GM12878 (cell line): ENCODE measurements at regions not wholly inside any gene's neighbourhood (a gene's known extent, or its start where the extent isn't known, plus 50 kb on each side); places are given as distances from the start of the nearest gene placed in this dataset.

Experiments
- ATAC-seq: fragments of 200-7000 bp; cut with Tn5 transposase; 3 replicates; pipeline ENCODE4 v1.9.1; 2020; ENCODE audit warnings: mild to moderate bottlenecking, moderate library complexity
- BruUV-seq: library from RNA; stranded (reverse); fragments of 400-500 nt; replicated peaks from 2 replicates; lab custom pipeline; 2021; lab: Mats Ljungman, UMichigan
- CTCF ChIA-PET: fragments of 300-600 bp; sonication (Branson Sonifier 250); formaldehyde crosslinking; extraction: SDS; loops from one replicate; lab custom pipeline; 2021; ENCODE audit warnings: inconsistent platforms; lab: Yijun Ruan, JAX
- POLR2A ChIA-PET: fragments of 350-600 bp; formaldehyde crosslinking; extraction: SDS; loops from one replicate; lab custom pipeline; 2021; ENCODE audit warnings: inconsistent platforms; lab: Charles Lee
- RAD21 ChIA-PET: fragments of 300-600 bp; sonication (Branson Sonifier 250); formaldehyde crosslinking; loops from one replicate; lab custom pipeline; 2023; ENCODE audit warnings: antibody characterized with exemption; ENCODE audit not compliant: unreplicated experiment; lab: Charles Lee
- SMC1A ChIA-PET: fragments of 300-600 bp; sonication (Branson Sonifier 250); formaldehyde crosslinking; loops from one replicate; lab custom pipeline; 2023; ENCODE audit not compliant: unreplicated experiment, uncharacterized antibody; lab: Charles Lee
- DNase-seq: peaks from one replicate; pipeline ENCODE4 v3.0.0-alpha.2; 2011; ENCODE audit warnings: low read depth, low spot score
- FAIRE-seq: peaks from 3 replicates; lab custom pipeline; 2011; peaks lifted over from hg19 to GRCh38; lab: Jason Lieb, UNC
- H2AFZ ChIP-seq: 2 replicates; pipeline ENCODE4 v1.6.0; 2011; ENCODE audit warnings: low read depth, low read length, control low read depth; ENCODE audit not compliant: control insufficient read depth
- H3K27ac ChIP-seq: 2 replicates; pipeline ENCODE4 v1.5.1; 2011; ENCODE audit warnings: control low read depth; ENCODE audit not compliant: control insufficient read depth, insufficient read depth
- H3K27me3 ChIP-seq, 2 experiments: replicated peaks in 1 of 2; 2 replicates each; pipeline versions ENCODE4 v1.6.0 to v1.6.1; 2011; ENCODE audit warnings: low read length in 1 of 2; ENCODE audit not compliant: control insufficient read depth in 2 of 2, insufficient read depth in 2 of 2
- H3K36me3 ChIP-seq, 2 experiments: 2 replicates each; pipeline ENCODE4 v1.5.1; 2011; ENCODE audit warnings: low read length in 1 of 2; ENCODE audit not compliant: control insufficient read depth in 2 of 2, insufficient read depth in 2 of 2
- H3K4me1 ChIP-seq: 2 replicates; pipeline ENCODE4 v1.6.1; 2011; ENCODE audit warnings: mild to moderate bottlenecking, low read length, moderate library complexity, mixed read lengths; ENCODE audit not compliant: control insufficient read depth, insufficient read depth
- H3K4me2 ChIP-seq: 2 replicates; pipeline ENCODE4 v1.6.0; 2011; ENCODE audit warnings: control low read depth; ENCODE audit not compliant: control insufficient read depth, insufficient read depth
- H3K4me3 ChIP-seq: fragments of 200-600 bp; sonication (generic); 2 replicates; pipeline ENCODE4 v1.5.1; 2016
- H3K79me2 ChIP-seq: 2 replicates; pipeline ENCODE4 v1.6.0; 2011; ENCODE audit warnings: low read length; ENCODE audit not compliant: control insufficient read depth, insufficient read depth
- H3K9ac ChIP-seq: 2 replicates; pipeline ENCODE4 v1.8.0; 2011; ENCODE audit warnings: low read length, control low read depth, mixed read lengths; ENCODE audit not compliant: control insufficient read depth, insufficient read depth
- H3K9me3 ChIP-seq: replicated peaks from 3 replicates; pipeline ENCODE4 v1.5.1; 2011; ENCODE audit warnings: mild to moderate bottlenecking, low read length; ENCODE audit not compliant: control insufficient read depth, insufficient read depth
- H4K20me1 ChIP-seq: 2 replicates; pipeline ENCODE4 v1.6.0; 2011; ENCODE audit not compliant: control insufficient read depth, insufficient read depth
- BCL3 ChIP-seq: IDR thresholded peaks from 2 replicates; pipeline ENCODE4 v1.6.1; 2011; ENCODE audit warnings: borderline replicate concordance, low read depth, mild to moderate bottlenecking, moderate library complexity, low read length; ENCODE audit not compliant: insufficient read depth, poor library complexity, severe bottlenecking
- ESRRA ChIP-seq: IDR thresholded peaks from 2 replicates; pipeline ENCODE4 v1.6.1; 2012; ENCODE audit warnings: mild to moderate bottlenecking, low read length, improper control_type of control experiment
- GABPA ChIP-seq: IDR thresholded peaks from 2 replicates; pipeline ENCODE4 v1.6.1; 2014; ENCODE audit warnings: antibody characterized with exemption, low read depth, mild to moderate bottlenecking, inconsistent platforms
- HDGF ChIP-seq: fragments of 450-650 bp; IDR thresholded peaks from 2 replicates; pipeline ENCODE4 v1.6.1; 2016; ENCODE audit warnings: antibody characterized with exemption
- JUNB ChIP-seq: IDR thresholded peaks from 2 replicates; pipeline ENCODE4 v1.6.1; 2016; ENCODE audit warnings: antibody characterized with exemption, mild to moderate bottlenecking
- KDM1A ChIP-seq: fragments of 200-600 bp; sonication (generic); IDR thresholded peaks from 2 replicates; pipeline ENCODE4 v1.6.1; 2016; ENCODE audit warnings: borderline replicate concordance
- MEF2B ChIP-seq: fragments of 450-650 bp; IDR thresholded peaks from 2 replicates; pipeline ENCODE4 v1.6.1; 2018; ENCODE audit warnings: mild to moderate bottlenecking, moderate library complexity; ENCODE audit not compliant: partially characterized antibody, poor library complexity, severe bottlenecking
- MYC ChIP-seq: IDR thresholded peaks from 2 replicates; pipeline ENCODE4 v1.6.1; 2011; ENCODE audit warnings: mild to moderate bottlenecking, low read length, moderate library complexity, inconsistent platforms; ENCODE audit not compliant: insufficient read depth, insufficient replicate concordance, insufficient read length, severe bottlenecking
- NBN ChIP-seq: fragments of 450-650 bp; IDR thresholded peaks from 2 replicates; pipeline ENCODE4 v1.6.1; 2016
- NKRF ChIP-seq: fragments of 450-650 bp; conservative IDR thresholded peaks from 2 replicates; pipeline ENCODE4 v1.6.1; 2017; ENCODE audit warnings: mild to moderate bottlenecking, moderate library complexity
- PAX8 ChIP-seq: fragments of 450-650 bp; IDR thresholded peaks from 2 replicates; pipeline ENCODE4 v1.6.1; 2017; ENCODE audit warnings: mild to moderate bottlenecking, moderate library complexity
- PBX3 ChIP-seq: IDR thresholded peaks from 2 replicates; pipeline ENCODE4 v1.6.1; 2011; ENCODE audit warnings: mild to moderate bottlenecking, low read depth, low read length, moderate library complexity; ENCODE audit not compliant: insufficient replicate concordance
- STAT3 ChIP-seq: IDR thresholded peaks from 2 replicates; pipeline ENCODE4 v1.6.1; 2011; ENCODE audit warnings: low read depth, low read length, improper control_type of control experiment
- TAF1 ChIP-seq: IDR thresholded peaks from 2 replicates; pipeline ENCODE4 v1.6.1; 2011; ENCODE audit warnings: mild to moderate bottlenecking, low read depth, low read length, borderline replicate concordance
- ZSCAN29 ChIP-seq: fragments of 450-650 bp; IDR thresholded peaks from 2 replicates; pipeline ENCODE4 v1.6.1; 2017; ENCODE audit warnings: mild to moderate bottlenecking, moderate library complexity
- WGBS: methylation state at CpG from one replicate; pipeline ENCODE4 v1.1.6; 2016; ENCODE audit warnings: low lambda C conversion rate; ENCODE audit not compliant: insufficient replicate concordance, insufficient coverage; ENCODE audit errors: missing lambda C conversion rate; 5-methylcytosine and 5-hydroxymethylcytosine counted together
- in situ Hi-C: fragments of 300-500 bp; cut with MboI; formaldehyde crosslinking; loops from 9 replicates; pipeline ENCODE4 v1.14.3; 2018; ENCODE audit warnings: mixed read lengths
- intact Hi-C: fragments of 100-400 bp; cut with micrococcal nuclease; formaldehyde crosslinking; loops from one replicate; pipeline ENCODE4 v1.14.2; 2022; ENCODE audit not compliant: unreplicated experiment

- no peak overlapping the region for H3K9ac ChIP-seq
- intact Hi-C loops (no loop called here), in situ Hi-C loops (no loop called here)
- SMC1A ChIA-PET, result interaction anchor here (0.6 to 1.3 kb wide), 2 partner anchors 119 to 394 kb away, joined by 3 read pairs; no protein-coding TSS in a partner anchor
- FAIRE-seq (no peak), DNase-seq (no peak), ATAC-seq (no peak)
- no peaks in the 10 kb centered on the region for H3K79me2 ChIP-seq
- TF ChIP-seq STAT3 (no peak), PBX3 (no peak), JUNB (no peak), HDGF (no peak)
- CTCF ChIA-PET, result interaction anchor here (1.7 kb wide), 2 partner anchors 9 to 10 kb away, joined by 5 read pairs; no protein-coding TSS in a partner anchor
- no peaks in the 10 kb centered on the region for H3K27me3 ChIP-seq
- H3K4me2 ChIP-seq, result no peak overlapping the region
- no peaks in the 10 kb centered on the region for H3K4me1 ChIP-seq
- POLR2A ChIA-PET, result no interaction called here
- H3K4me3 ChIP-seq, result no peak overlapping the region
- H3K9me3 ChIP-seq, result no peaks in the 10 kb centered on the region
- H2AFZ ChIP-seq, result no peak overlapping the region
- no peaks in the 10 kb centered on the region for H4K20me1 ChIP-seq
- RAD21 ChIA-PET, result interaction anchor here (1.1 kb wide), 1 partner anchor 20 kb away, joined by 3 read pairs; no protein-coding TSS in a partner anchor
- 39% methylated on average over 5 of the region's 7 CpGs for WGBS
- H3K36me3 ChIP-seq, result no peaks in the 10 kb centered on the region
- H3K27ac ChIP-seq, result no peak overlapping the region
- no TSS peak for BruUV-seq
Measured at GRCh38 chr6:62803094-62803493, 408.2 kb upstream of the FKBP1C start.

GRCh38 chr6:62797190-62797589 is 414.1 kb upstream of the FKBP1C start:
- Histone ChIP-seq H3K79me2 (no peaks in the 10 kb centered on the region), H3K4me3 (no peak overlapping the region), H3K27ac (no peak overlapping the region), H3K9me3 (no peaks in the 10 kb centered on the region), H3K4me2 (no peak overlapping the region), H2AFZ (no peak overlapping the region), H3K36me3 (no peaks in the 10 kb centered on the region), H4K20me1 (no peaks in the 10 kb centered on the region), H3K27me3 (no peaks in the 10 kb centered on the region), H3K4me1 (no peaks in the 10 kb centered on the region), H3K9ac (no peak overlapping the region)
- CTCF ChIA-PET, result no interaction called here
- in situ Hi-C loops, result loop anchor here (25.0 kb wide), 1 partner anchor 985 kb away; no protein-coding TSS in a partner anchor
- no peak for DNase-seq
- POLR2A ChIA-PET, result no interaction called here
- ATAC-seq, result no peak
- RAD21 ChIA-PET, result no interaction called here
- no TSS peak for BruUV-seq
- FAIRE-seq, result no peak
- WGBS, result 48% methylated on average over 4 of the region's 4 CpGs
- SMC1A ChIA-PET, result no interaction called here
- intact Hi-C loops, result no loop called here
- no peak for TF ChIP-seq MEF2B
- no peak for TF ChIP-seq MYC
- no peak for TF ChIP-seq NBN
- no peak for TF ChIP-seq KDM1A
- no peak for TF ChIP-seq GABPA
- TF ChIP-seq PAX8, result no peak
- no peak for TF ChIP-seq TAF1
- TF ChIP-seq NKRF, result no peak
- no peak for TF ChIP-seq BCL3
- TF ChIP-seq ESRRA, result no peak
- TF ChIP-seq ZSCAN29, result no peak
